HCT116 (cell line): ENCODE measurements at regions not wholly inside any gene's neighbourhood (a gene's known extent, or its start where the extent isn't known, plus 50 kb on each side); places are given as distances from the start of the nearest gene placed in this dataset.

Experiments used
- ATAC-seq: fragments of 200-7000 bp; cut with Tn5 transposase; 2 replicates; pipeline ENCODE4 v1.9.1; 2020; ENCODE audit warnings: mild to moderate bottlenecking, moderate library complexity
- BruUV-seq: library from RNA; stranded (reverse); fragments of 400-500 nt; replicated peaks from 2 replicates; lab custom pipeline; 2021; lab: Mats Ljungman, UMichigan
- CTCF ChIA-PET: fragments of 300-600 bp; sonication (Branson Sonifier 250); formaldehyde crosslinking; loops from one replicate; lab custom pipeline; 2021; ENCODE audit warnings: antibody characterized with exemption; lab: Charles Lee
- POLR2A ChIA-PET: fragments of 300-600, 350-600 bp; sonication (Branson Sonifier 250); formaldehyde crosslinking; loops from one replicate; lab custom pipeline; 2021; ENCODE audit warnings: antibody characterized with exemption; lab: Charles Lee
- RAD21 ChIA-PET, 2 experiments: fragments of 300-600 bp; sonication (Branson Sonifier 250); formaldehyde crosslinking; loops; one replicate each; lab custom pipeline; 2023; ENCODE audit warnings: low total read pairs in 2 of 2; ENCODE audit not compliant: uncharacterized antibody in 2 of 2, unreplicated experiment in 2 of 2, low non-redundant PET in 1 of 2; lab: Charles Lee
- DNase-seq: peaks from one replicate; pipeline ENCODE4 v3.0.0-alpha.2; 2010; ENCODE audit warnings: low read depth, low spot score
- H2AFZ ChIP-seq: fragments of 200-600 bp; shearing (Covaris generic), sonication (generic); 2 replicates; pipeline ENCODE4 v1.6.1; 2017; ENCODE audit warnings: low read depth, mixed run types, mixed read lengths, antibody characterized with exemption, low read length; ENCODE audit not compliant: poor library complexity, severe bottlenecking
- H3K27ac ChIP-seq: 2 replicates; pipeline ENCODE4 v1.5.1; 2012; ENCODE audit warnings: low read depth, low read length
- H3K27me3 ChIP-seq: fragments of 200-600 bp; sonication (generic); 2 replicates; pipeline ENCODE4 v1.6.1; 2016; ENCODE audit warnings: mixed run types, low read length, mixed read lengths; ENCODE audit not compliant: insufficient read depth
- H3K36me3 ChIP-seq, 2 experiments: fragments of 200-500 bp in 1 of 2; fragments of 200-600 bp in 1 of 2; sonication (Bioruptor generic) in 1 of 2; sonication (generic) in 1 of 2; 2 replicates each; pipeline versions ENCODE4 v1.5.1 to v1.6.1; 2014 to 2016; ENCODE audit warnings: low read length in 2 of 2, inconsistent platforms in 1 of 2, mixed read lengths in 1 of 2, mixed run types in 1 of 2; ENCODE audit not compliant: insufficient read depth in 2 of 2, control insufficient read depth in 1 of 2
- H3K4me1 ChIP-seq, 2 experiments: fragments of 200-600 bp in 1 of 2; sonication (generic) in 1 of 2; 2 replicates each; pipeline versions ENCODE4 v1.5.1 to v1.6.1; 2012 to 2017; ENCODE audit warnings: low read length in 2 of 2, inconsistent platforms in 1 of 2, mild to moderate bottlenecking in 1 of 2, mixed read lengths in 1 of 2, mixed run types in 1 of 2, moderate library complexity in 1 of 2; ENCODE audit not compliant: insufficient read depth in 2 of 2, control insufficient read depth in 1 of 2
- H3K4me2 ChIP-seq: fragments of 200-600 bp; sonication (generic); 2 replicates; pipeline ENCODE4 v1.6.1; 2017; ENCODE audit warnings: mixed run types, low read length, mixed read lengths
- H3K4me3 ChIP-seq, 2 experiments: fragments of 200-600 bp in 1 of 2; sonication (generic) in 1 of 2; replicated peaks in 1 of 2; 2 replicates each; pipeline ENCODE4 v1.5.1; 2011 to 2016; ENCODE audit warnings: low read length in 2 of 2, control low read depth in 1 of 2, low read depth in 1 of 2, mild to moderate bottlenecking in 1 of 2, mixed read lengths in 1 of 2, mixed run types in 1 of 2
- H3K79me2 ChIP-seq: fragments of 200-600 bp; sonication (generic); 2 replicates; pipeline ENCODE4 v1.6.1; 2017; ENCODE audit warnings: mild to moderate bottlenecking, mixed run types, low read length, moderate library complexity, mixed read lengths; ENCODE audit not compliant: insufficient read depth
- H3K9ac ChIP-seq: fragments of 200-600 bp; sonication (generic); 2 replicates; pipeline ENCODE4 v1.6.1; 2016; ENCODE audit warnings: low read length, mixed read lengths
- H3K9me2 ChIP-seq: fragments of 200-600 bp; sonication (generic), shearing (Covaris generic); 2 replicates; pipeline ENCODE4 v1.6.1; 2017; ENCODE audit warnings: mixed run types, mild to moderate bottlenecking, moderate library complexity; ENCODE audit not compliant: insufficient read depth
- H3K9me3 ChIP-seq, 2 experiments: fragments of 200-500 bp in 1 of 2; fragments of 200-600 bp in 1 of 2; sonication (Bioruptor generic) in 1 of 2; sonication (generic) in 1 of 2; 2 replicates each; pipeline ENCODE4 v1.6.1; 2014 to 2017; ENCODE audit warnings: low read length in 2 of 2, mixed read lengths in 2 of 2, inconsistent platforms in 1 of 2, low read depth in 1 of 2, mild to moderate bottlenecking in 1 of 2, mixed run types in 1 of 2, moderate library complexity in 1 of 2; ENCODE audit not compliant: control insufficient read depth in 1 of 2, insufficient read depth in 1 of 2
- H4K20me1 ChIP-seq: fragments of 200-600 bp; sonication (generic), shearing (Covaris generic); 2 replicates; pipeline ENCODE4 v1.6.1; 2017; ENCODE audit warnings: mixed run types, mild to moderate bottlenecking, moderate library complexity; ENCODE audit not compliant: insufficient read depth
- ATF3 ChIP-seq: IDR thresholded peaks from 2 replicates; pipeline ENCODE4 v1.6.1; 2012
- CBX3 ChIP-seq: IDR thresholded peaks from 2 replicates; pipeline ENCODE4 v1.6.1; 2012; ENCODE audit warnings: low read depth
- CEBPB ChIP-seq: IDR thresholded peaks from 2 replicates; pipeline ENCODE4 v1.6.1; 2012; ENCODE audit warnings: low read depth
- CTCF ChIP-seq, 3 experiments: fragments of 200-600 bp in 1 of 3; sonication (generic) in 1 of 3; IDR thresholded peaks in 2 of 3; conservative IDR thresholded peaks in 1 of 3; 2 replicates each; pipeline ENCODE4 v1.5.1; 2012 to 2017; ENCODE audit warnings: low read depth in 2 of 3, low read length in 2 of 3, antibody characterized with exemption in 1 of 3, borderline replicate concordance in 1 of 3, control low read depth in 1 of 3, mild to moderate bottlenecking in 1 of 3, mixed read lengths in 1 of 3, mixed run types in 1 of 3, moderate library complexity in 1 of 3; ENCODE audit not compliant: insufficient read depth in 1 of 3
- EGR1 ChIP-seq: IDR thresholded peaks from 2 replicates; pipeline ENCODE4 v1.6.1; 2012; ENCODE audit warnings: low read depth
- ELF1 ChIP-seq: IDR thresholded peaks from 2 replicates; pipeline ENCODE4 v1.6.1; 2012; ENCODE audit warnings: low read depth, borderline replicate concordance
- EZH2 ChIP-seq: fragments of 200-600 bp; sonication (generic); IDR thresholded peaks from 2 replicates; pipeline ENCODE4 v1.6.1; 2017; ENCODE audit warnings: antibody characterized with exemption, mixed run types
- EZH2phosphoT487 ChIP-seq: fragments of 200-600 bp; IDR thresholded peaks from 2 replicates; pipeline ENCODE4 v1.6.1; 2018; ENCODE audit warnings: antibody characterized with exemption, borderline replicate concordance
- FOSL1 ChIP-seq: IDR thresholded peaks from 2 replicates; pipeline ENCODE4 v1.6.1; 2012; ENCODE audit warnings: low read depth
- JUND ChIP-seq: IDR thresholded peaks from 2 replicates; pipeline ENCODE4 v1.6.1; 2012
- MAX ChIP-seq: IDR thresholded peaks from 2 replicates; pipeline ENCODE4 v1.6.1; 2012
- POLR2A ChIP-seq: IDR thresholded peaks from 2 replicates; pipeline ENCODE4 v1.7.0; 2011; ENCODE audit warnings: borderline replicate concordance; ENCODE audit not compliant: insufficient read depth, insufficient read length; ENCODE audit errors: extremely low read depth
- POLR2AphosphoS5 ChIP-seq: IDR thresholded peaks from 2 replicates; pipeline ENCODE4 v1.6.1; 2011; ENCODE audit warnings: mild to moderate bottlenecking, low read depth, low read length, moderate library complexity
- YY1 ChIP-seq: IDR thresholded peaks from 2 replicates; pipeline ENCODE4 v1.6.1; 2011; ENCODE audit warnings: low read length, low read depth, moderate library complexity, mild to moderate bottlenecking; ENCODE audit not compliant: insufficient replicate concordance; ENCODE audit errors: extremely low read depth
- ZBTB33 ChIP-seq: IDR thresholded peaks from 2 replicates; pipeline ENCODE4 v1.6.1; 2011; ENCODE audit warnings: mild to moderate bottlenecking, low read length, moderate library complexity; ENCODE audit not compliant: insufficient replicate concordance; ENCODE audit errors: extremely low read depth
- ZFX ChIP-seq: fragments of 450-650 bp; IDR thresholded peaks from 2 replicates; pipeline ENCODE4 v1.6.1; 2017
- ZNF274 ChIP-seq: fragments of 200-500 bp; sonication (Bioruptor generic); IDR thresholded peaks from 2 replicates; pipeline ENCODE4 v1.6.1; 2014; ENCODE audit warnings: mild to moderate bottlenecking, low read depth, low read length, inconsistent platforms
- intact Hi-C: fragments of 100-400 bp; cut with micrococcal nuclease; formaldehyde crosslinking; loops from 2 replicates; pipeline ENCODE4 v1.10.0; 2022

GRCh38 chrX:129239371-129239770, 283.9 kb downstream of the SMARCA1 start:
- no peaks in the 10 kb centered on the region for H3K4me1 ChIP-seq
- intact Hi-C loops = no loop called here
- no peaks in the 10 kb centered on the region for H4K20me1 ChIP-seq
- H3K4me2 ChIP-seq = no peak overlapping the region
- no peaks in the 10 kb centered on the region for H3K9me2 ChIP-seq
- no peak overlapping the region for H3K9ac ChIP-seq
- RAD21 ChIA-PET = no interaction called here
- ATAC-seq (no peak), DNase-seq (no peak)
- no peak overlapping the region for H3K4me3 ChIP-seq
- POLR2A ChIA-PET = no interaction called here
- no TSS peak for BruUV-seq
- no peak overlapping the region for H3K27ac ChIP-seq
- H3K27me3 ChIP-seq = no peaks in the 10 kb centered on the region
- TF ChIP-seq ATF3 (no peak), EGR1 (no peak), CEBPB (no peak), JUND (no peak), POLR2A (no peak)
- H2AFZ ChIP-seq = no peak overlapping the region
- CTCF ChIA-PET = no interaction called here
- no peaks in the 10 kb centered on the region for H3K9me3 ChIP-seq
- H3K79me2 ChIP-seq = no peaks in the 10 kb centered on the region
- no peaks in the 10 kb centered on the region for H3K36me3 ChIP-seq

- Histone ChIP-seq H3K36me3 (no peaks in the 10 kb centered on the region), H3K9ac (no peak overlapping the region), H2AFZ (no peak overlapping the region), H3K27ac (no peak overlapping the region), H3K4me1 (no peaks in the 10 kb centered on the region), H3K79me2 (no peaks in the 10 kb centered on the region), H3K4me3 (no peak overlapping the region), H4K20me1 (no peaks in the 10 kb centered on the region), H3K9me3 (no peaks in the 10 kb centered on the region), H3K4me2 (no peak overlapping the region), H3K9me2 (no peaks in the 10 kb centered on the region), H3K27me3 (no peaks in the 10 kb centered on the region)
- intact Hi-C loops = no loop called here
- ChIA-PET POLR2A (no interaction called here), CTCF (no interaction called here), RAD21 (no interaction called here)
- no peak for DNase-seq
- ATAC-seq = no peak
- no TSS peak for BruUV-seq
- TF ChIP-seq CTCF (IDR thresholded peaks at IDR 0.05 in 2 of 3, conservative IDR thresholded peaks at IDR 0.05 in 1 of 3; ENCODE audit: borderline replicate concordance in 1 of 3, insufficient read depth in 1 of 3, low read depth in 2 of 3, low read length in 2 of 3) = no peak
- TF ChIP-seq POLR2A = no peak
- TF ChIP-seq ZFX = no peak
- TF ChIP-seq POLR2AphosphoS5 = no peak
- no peak for TF ChIP-seq ZBTB33
- no peak for TF ChIP-seq CBX3
- TF ChIP-seq ELF1 = no peak
- TF ChIP-seq EGR1 = no peak
- TF ChIP-seq ZNF274 = no peak
- TF ChIP-seq YY1 = no peak
- TF ChIP-seq EZH2phosphoT487 = no peak
- no peak for TF ChIP-seq MAX
- no peak for TF ChIP-seq CEBPB
- no peak for TF ChIP-seq FOSL1
- no peak for TF ChIP-seq EZH2
Measured at GRCh38 chrX:129238011-129238410, 285.3 kb downstream of the SMARCA1 start.
